Smooth muscle cell (in vitro differentiated cells): ENCODE measurements at regions not wholly inside any gene's neighbourhood (a gene's known extent, or its start where the extent isn't known, plus 50 kb on each side); places are given as distances from the start of the nearest gene placed in this dataset.

Experiments
- DNase-seq: peaks from one replicate; lab custom pipeline; 2025; ENCODE audit not compliant: unreplicated experiment; lab: John Stamatoyannopoulos, UW
- H2AFZ ChIP-seq: fragments of 200-600 bp; sonication (generic); 2 replicates; pipeline ENCODE4 v1.6.0; 2016; ENCODE audit warnings: antibody characterized with exemption, low read depth, mild to moderate bottlenecking
- H3F3A ChIP-seq: fragments of 200-600 bp; sonication (generic); 2 replicates; pipeline ENCODE4 v1.6.0; 2017; ENCODE audit warnings: antibody characterized with exemption, low read depth
- H3K27ac ChIP-seq: fragments of 200-600 bp; sonication (generic); 2 replicates; pipeline ENCODE4 v1.5.1; 2016; ENCODE audit warnings: low read depth, mild to moderate bottlenecking
- H3K27me3 ChIP-seq: fragments of 200-600 bp; sonication (generic); 2 replicates; pipeline ENCODE4 v1.6.1; 2016; ENCODE audit warnings: low read depth, mild to moderate bottlenecking
- H3K36me3 ChIP-seq: fragments of 200-600 bp; sonication (generic); 2 replicates; pipeline ENCODE4 v1.5.1; 2016; ENCODE audit warnings: low read depth
- H3K4me1 ChIP-seq: fragments of 200-600 bp; sonication (generic); 2 replicates; pipeline ENCODE4 v1.5.1; 2016; ENCODE audit warnings: low read depth
- H3K4me2 ChIP-seq: fragments of 200-600 bp; sonication (generic); 2 replicates; pipeline ENCODE4 v1.6.0; 2016; ENCODE audit warnings: mild to moderate bottlenecking
- H3K4me3 ChIP-seq: fragments of 200-600 bp; sonication (generic); 2 replicates; pipeline ENCODE4 v1.5.1; 2016; ENCODE audit warnings: mild to moderate bottlenecking
- H3K79me2 ChIP-seq: fragments of 200-600 bp; sonication (generic); 2 replicates; pipeline ENCODE4 v1.6.0; 2016; ENCODE audit warnings: low read depth, mild to moderate bottlenecking
- H3K9ac ChIP-seq: fragments of 200-600 bp; sonication (generic); 2 replicates; pipeline ENCODE4 v1.6.0; 2016; ENCODE audit warnings: low read depth
- H3K9me3 ChIP-seq: fragments of 200-600 bp; sonication (generic); replicated peaks from 2 replicates; pipeline ENCODE4 v1.5.1; 2016; ENCODE audit warnings: low read depth
- H4K20me1 ChIP-seq: fragments of 200-600 bp; sonication (generic); 2 replicates; pipeline ENCODE4 v1.6.0; 2016; ENCODE audit warnings: low read depth
- WGBS: methylation state at CpG from one replicate; pipeline ENCODE4 v1.1.7; 2016; ENCODE audit warnings: low lambda C conversion rate; 5-methylcytosine and 5-hydroxymethylcytosine counted together
- TF ChIP-seq, protein P1 (sequence below): fragments of 200-600 bp; sonication (generic); IDR thresholded peaks from 2 replicates; pipeline ENCODE4 v1.5.1; 2017; ENCODE audit warnings: borderline replicate concordance, mild to moderate bottlenecking, antibody characterized with exemption; ENCODE audit not compliant: insufficient read depth, poor library complexity, severe bottlenecking

DNA sequence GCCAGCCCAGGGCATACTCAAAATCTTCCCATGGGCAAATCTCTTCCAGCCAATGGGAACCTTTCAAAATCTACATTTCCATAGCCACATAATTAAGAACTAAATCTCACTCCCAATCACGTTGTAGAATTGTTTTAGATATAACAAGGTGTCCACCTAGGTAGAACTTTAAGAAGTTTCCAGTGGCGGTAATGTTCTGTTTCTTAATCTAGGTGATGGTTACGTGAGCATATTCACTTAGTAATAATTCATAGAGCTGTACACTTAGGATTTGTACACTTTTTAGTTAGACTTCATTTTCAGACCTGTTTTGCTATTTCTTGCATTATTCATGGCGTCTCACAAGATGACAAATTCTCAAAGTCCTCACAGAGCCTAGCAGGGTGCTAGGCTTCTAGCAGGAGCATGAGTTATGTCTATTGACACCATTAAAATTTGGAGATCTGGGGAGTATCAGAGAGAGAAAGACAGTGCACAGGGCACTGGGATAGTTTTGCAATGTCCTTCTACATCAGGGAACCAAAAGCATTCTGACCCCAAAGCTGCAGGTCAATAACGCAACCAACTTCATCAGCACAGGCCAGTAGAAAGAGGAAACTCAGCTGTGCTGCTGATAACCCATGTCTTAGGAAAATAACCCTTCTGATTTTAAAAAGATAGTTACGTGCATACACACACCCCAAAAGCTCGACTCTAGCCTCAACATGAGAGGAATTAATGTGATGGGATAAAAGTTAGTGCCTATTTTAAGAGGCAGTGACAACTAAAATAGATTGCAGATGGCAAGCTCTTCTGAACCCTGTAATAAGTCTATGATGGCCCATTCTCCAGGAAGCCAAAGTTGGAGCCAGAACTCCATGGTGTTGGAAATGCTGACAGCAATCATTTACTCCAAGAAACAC lies 518.1 kb upstream of the JARID2 start:
- Histone ChIP-seq H3K4me2 (no peak overlapping the region), H3K27ac (no peak overlapping the region), H3K79me2 (no peaks in the 10 kb centered on the region), H3K4me3 (no peak overlapping the region), H4K20me1 (no peaks in the 10 kb centered on the region), H3K4me1 (peaks cover 10% of the 10 kb centered on the region), H3K9ac (no peak overlapping the region), H2AFZ (no peak overlapping the region), H3K36me3 (no peaks in the 10 kb centered on the region), H3F3A (peaks cover 7% of the 10 kb centered on the region), H3K9me3 (no peaks in the 10 kb centered on the region), H3K27me3 (no peaks in the 10 kb centered on the region)
- TF ChIP-seq, protein P1, sequence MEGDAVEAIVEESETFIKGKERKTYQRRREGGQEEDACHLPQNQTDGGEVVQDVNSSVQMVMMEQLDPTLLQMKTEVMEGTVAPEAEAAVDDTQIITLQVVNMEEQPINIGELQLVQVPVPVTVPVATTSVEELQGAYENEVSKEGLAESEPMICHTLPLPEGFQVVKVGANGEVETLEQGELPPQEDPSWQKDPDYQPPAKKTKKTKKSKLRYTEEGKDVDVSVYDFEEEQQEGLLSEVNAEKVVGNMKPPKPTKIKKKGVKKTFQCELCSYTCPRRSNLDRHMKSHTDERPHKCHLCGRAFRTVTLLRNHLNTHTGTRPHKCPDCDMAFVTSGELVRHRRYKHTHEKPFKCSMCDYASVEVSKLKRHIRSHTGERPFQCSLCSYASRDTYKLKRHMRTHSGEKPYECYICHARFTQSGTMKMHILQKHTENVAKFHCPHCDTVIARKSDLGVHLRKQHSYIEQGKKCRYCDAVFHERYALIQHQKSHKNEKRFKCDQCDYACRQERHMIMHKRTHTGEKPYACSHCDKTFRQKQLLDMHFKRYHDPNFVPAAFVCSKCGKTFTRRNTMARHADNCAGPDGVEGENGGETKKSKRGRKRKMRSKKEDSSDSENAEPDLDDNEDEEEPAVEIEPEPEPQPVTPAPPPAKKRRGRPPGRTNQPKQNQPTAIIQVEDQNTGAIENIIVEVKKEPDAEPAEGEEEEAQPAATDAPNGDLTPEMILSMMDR = no peak
- no peak for DNase-seq
- 88% methylated on average over 7 of the region's 7 CpGs for WGBS

- H2AFZ ChIP-seq = no peak overlapping the region
- no peaks in the 10 kb centered on the region for H3K27me3 ChIP-seq
- no peak overlapping the region for H3K4me3 ChIP-seq
- H3K9ac ChIP-seq = no peak overlapping the region
- 65% methylated on average over 10 of the region's 10 CpGs for WGBS
- H3K4me2 ChIP-seq = no peak overlapping the region
- no peaks in the 10 kb centered on the region for H4K20me1 ChIP-seq
- H3K4me1 ChIP-seq = peaks cover 10% of the 10 kb centered on the region
- DNase-seq = no peak
- TF ChIP-seq, protein P1 = no peak
- no peaks in the 10 kb centered on the region for H3K9me3 ChIP-seq
- no peaks in the 10 kb centered on the region for H3K79me2 ChIP-seq
- no peak overlapping the region for H3K27ac ChIP-seq
- H3K36me3 ChIP-seq = no peaks in the 10 kb centered on the region
- H3F3A ChIP-seq = peaks cover 7% of the 10 kb centered on the region
Measured at GRCh38 chr6:14728396-14729024, 517.4 kb upstream of the JARID2 start.

DNA sequence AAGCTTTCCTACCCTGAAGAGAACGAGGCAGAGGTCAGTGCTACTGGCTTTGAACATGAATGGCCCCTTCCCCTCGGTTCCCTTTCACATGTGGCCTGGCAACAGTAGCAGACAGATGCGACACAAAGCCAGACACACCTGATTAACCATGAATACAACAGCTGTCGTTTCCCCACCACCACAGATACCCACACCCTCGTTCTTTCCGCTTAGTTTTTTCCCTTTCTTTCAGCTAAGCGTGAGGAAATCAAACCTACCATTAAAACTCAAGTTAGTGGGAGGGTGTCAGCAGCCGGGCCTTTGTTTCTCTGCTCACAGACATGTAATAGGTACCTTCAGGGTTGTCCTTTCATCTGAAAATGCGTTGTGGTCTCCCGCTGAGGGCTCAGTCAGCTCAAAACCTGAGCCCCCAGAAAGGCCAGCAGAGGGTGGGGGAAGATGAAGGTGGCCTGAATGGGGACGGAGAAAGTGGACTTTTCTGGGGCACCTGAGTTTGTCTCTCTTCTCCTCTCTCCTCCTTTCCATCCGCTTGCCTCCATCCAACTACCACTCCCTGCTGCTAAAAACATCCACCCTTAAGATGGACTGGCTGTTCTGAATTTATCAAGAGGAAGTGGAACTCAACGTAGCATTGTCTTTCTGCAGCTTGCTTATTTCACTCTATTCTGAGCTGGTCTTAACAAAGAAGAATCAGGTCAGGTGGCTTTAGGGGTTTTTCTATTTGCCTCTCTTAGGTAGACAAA lies 516.6 kb upstream of the JARID2 start:
- no peak overlapping the region for H3K4me2 ChIP-seq
- no peak overlapping the region for H3K4me3 ChIP-seq
- no peaks in the 10 kb centered on the region for H4K20me1 ChIP-seq
- no peaks in the 10 kb centered on the region for H3K27me3 ChIP-seq
- WGBS = 85% methylated on average over 13 of the region's 13 CpGs
- no peaks in the 10 kb centered on the region for H3K79me2 ChIP-seq
- no peak for DNase-seq
- H3K9me3 ChIP-seq = no peaks in the 10 kb centered on the region
- H3K27ac ChIP-seq = no peak overlapping the region
- no peak overlapping the region for H3K9ac ChIP-seq
- TF ChIP-seq, protein P1 = no peak
- H3F3A ChIP-seq = peaks cover 7% of the 10 kb centered on the region
- no peaks in the 10 kb centered on the region for H3K36me3 ChIP-seq
- no peak overlapping the region for H2AFZ ChIP-seq
- H3K4me1 ChIP-seq = peaks cover 14% of the 10 kb centered on the region
